ENCODE measurements at regions not wholly inside any gene's neighbourhood (a gene's known extent, or its start where the extent isn't known, plus 50 kb on each side); places are given as distances from the start of the nearest gene placed in this dataset.

DNA sequence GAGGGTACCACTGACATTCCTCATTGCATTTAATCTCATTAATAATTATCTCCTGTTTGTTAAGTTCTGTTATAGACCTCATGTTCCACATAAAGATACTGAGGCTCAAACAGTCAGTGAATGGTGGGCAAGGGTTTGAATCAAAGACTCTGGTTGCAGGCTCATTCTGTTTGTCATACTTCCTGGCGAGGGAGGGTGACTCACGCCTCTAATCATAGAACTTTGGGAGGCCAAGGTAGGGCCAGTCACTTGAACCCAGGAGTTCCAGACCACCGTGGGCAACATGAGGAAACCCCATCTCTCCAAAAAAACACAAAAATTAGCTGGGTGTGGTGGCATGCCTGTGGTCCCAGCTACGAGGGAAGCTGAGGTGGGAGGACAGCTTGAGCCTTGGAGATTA is 220.7 kb upstream of the MIR17HG start:
- H3K27ac Mint-ChIP-seq: no peak overlapping the region
- ChIA-PET CTCF (no interaction called here), POLR2A (no interaction called here)
- H3K27me3 Mint-ChIP-seq: no peaks in the 10 kb centered on the region
- no peak overlapping the region for H3K4me3 Mint-ChIP-seq
- no peaks in the 10 kb centered on the region for H3K36me3 Mint-ChIP-seq (ENCODE audit: low read depth)
- ATAC-seq (ENCODE audit: low read depth): no peak
- H3K4me1 Mint-ChIP-seq: no peaks in the 10 kb centered on the region
- DNase-seq: no peak
- H3K9me3 Mint-ChIP-seq: no peaks in the 10 kb centered on the region
- TF ChIP-seq, protein P1, sequence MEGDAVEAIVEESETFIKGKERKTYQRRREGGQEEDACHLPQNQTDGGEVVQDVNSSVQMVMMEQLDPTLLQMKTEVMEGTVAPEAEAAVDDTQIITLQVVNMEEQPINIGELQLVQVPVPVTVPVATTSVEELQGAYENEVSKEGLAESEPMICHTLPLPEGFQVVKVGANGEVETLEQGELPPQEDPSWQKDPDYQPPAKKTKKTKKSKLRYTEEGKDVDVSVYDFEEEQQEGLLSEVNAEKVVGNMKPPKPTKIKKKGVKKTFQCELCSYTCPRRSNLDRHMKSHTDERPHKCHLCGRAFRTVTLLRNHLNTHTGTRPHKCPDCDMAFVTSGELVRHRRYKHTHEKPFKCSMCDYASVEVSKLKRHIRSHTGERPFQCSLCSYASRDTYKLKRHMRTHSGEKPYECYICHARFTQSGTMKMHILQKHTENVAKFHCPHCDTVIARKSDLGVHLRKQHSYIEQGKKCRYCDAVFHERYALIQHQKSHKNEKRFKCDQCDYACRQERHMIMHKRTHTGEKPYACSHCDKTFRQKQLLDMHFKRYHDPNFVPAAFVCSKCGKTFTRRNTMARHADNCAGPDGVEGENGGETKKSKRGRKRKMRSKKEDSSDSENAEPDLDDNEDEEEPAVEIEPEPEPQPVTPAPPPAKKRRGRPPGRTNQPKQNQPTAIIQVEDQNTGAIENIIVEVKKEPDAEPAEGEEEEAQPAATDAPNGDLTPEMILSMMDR (IDR thresholded peaks at IDR 0.05): no peak
- intact Hi-C loops (cut with micrococcal nuclease): no loop called here

DNA sequence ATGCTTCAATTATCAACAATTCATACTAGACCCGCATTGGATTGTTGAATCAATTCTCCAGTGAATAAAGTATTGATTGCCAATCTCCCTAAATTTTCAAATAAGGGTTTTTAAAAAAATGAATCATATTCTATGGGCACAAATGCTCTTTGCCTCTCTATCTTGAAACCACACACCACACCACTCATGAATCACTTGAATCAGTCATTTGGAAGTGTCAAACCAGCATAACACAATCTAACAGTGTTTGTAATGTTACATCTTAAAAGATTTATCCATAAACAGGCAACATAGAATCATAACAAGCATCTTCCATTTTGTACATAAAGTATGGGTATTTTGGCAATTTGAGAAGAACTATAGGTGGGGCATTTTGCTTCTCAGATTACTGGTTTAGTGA is 219.5 kb upstream of the MIR17HG start:
- Mint-ChIP-seq H3K4me1 (no peaks in the 10 kb centered on the region), H3K4me3 (no peak overlapping the region), H3K9me3 (no peaks in the 10 kb centered on the region), H3K36me3 (ENCODE audit: low read depth) (no peaks in the 10 kb centered on the region), H3K27me3 (no peaks in the 10 kb centered on the region), H3K27ac (no peak overlapping the region)
- TF ChIP-seq, protein P1 (IDR thresholded peaks at IDR 0.05): no peak
- intact Hi-C loops (cut with micrococcal nuclease): no loop called here
- ATAC-seq (ENCODE audit: low read depth) (no peak), DNase-seq (no peak)
- ChIA-PET POLR2A (no interaction called here), CTCF (no interaction called here)

DNA sequence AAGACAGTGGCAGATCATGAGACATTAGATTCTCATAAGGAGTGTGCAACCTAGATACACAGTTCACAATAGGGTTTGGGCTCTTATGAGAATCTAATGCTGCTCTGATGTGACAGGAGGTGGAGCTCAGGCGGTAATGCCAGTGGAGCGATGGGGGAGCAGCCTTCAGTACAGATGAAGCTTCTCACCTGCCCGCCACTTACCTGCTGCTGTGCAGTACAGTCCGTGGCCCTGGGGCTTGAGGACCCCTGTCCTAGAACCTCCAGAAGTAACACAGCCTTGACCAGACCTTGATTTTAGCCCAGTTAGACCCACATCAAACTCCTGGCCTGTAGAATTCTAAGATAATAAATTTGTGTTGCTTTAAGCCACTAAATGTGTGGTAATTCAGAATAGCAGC is 215.1 kb upstream of the MIR17HG start:
- Mint-ChIP-seq H3K27ac (no peak overlapping the region), H3K4me3 (no peak overlapping the region), H3K9me3 (no peaks in the 10 kb centered on the region), H3K27me3 (no peaks in the 10 kb centered on the region), H3K4me1 (no peaks in the 10 kb centered on the region), H3K36me3 (ENCODE audit: low read depth) (no peaks in the 10 kb centered on the region)
- ChIA-PET CTCF (no interaction called here), POLR2A (no interaction called here)
- ATAC-seq (ENCODE audit: low read depth) (no peak), DNase-seq (no peak)
- intact Hi-C loops (cut with micrococcal nuclease): no loop called here
- TF ChIP-seq, protein P1 (IDR thresholded peaks at IDR 0.05): no peak

DNA sequence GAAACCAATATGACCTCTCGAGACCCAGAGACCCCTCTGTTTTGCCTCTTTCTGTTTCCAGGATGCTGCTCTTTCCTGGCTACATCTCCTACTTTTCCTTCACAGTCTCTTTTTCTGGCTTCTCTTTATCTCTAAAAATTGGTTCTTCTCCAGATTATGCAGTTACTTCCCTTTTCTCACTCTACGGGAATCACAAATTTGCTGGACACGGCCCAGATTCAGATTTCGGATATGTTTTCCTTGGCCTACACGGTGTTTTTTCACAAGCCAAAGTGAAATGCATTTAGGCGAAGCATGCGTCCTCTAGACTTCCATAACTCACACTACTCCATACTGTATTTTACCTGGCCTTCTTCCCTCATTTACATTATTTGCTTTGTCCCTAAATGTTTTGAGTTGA is 214.7 kb upstream of the MIR17HG start:
- no peaks in the 10 kb centered on the region for H3K9me3 Mint-ChIP-seq
- intact Hi-C loops (cut with micrococcal nuclease): no loop called here
- CTCF ChIA-PET: no interaction called here

DNA sequence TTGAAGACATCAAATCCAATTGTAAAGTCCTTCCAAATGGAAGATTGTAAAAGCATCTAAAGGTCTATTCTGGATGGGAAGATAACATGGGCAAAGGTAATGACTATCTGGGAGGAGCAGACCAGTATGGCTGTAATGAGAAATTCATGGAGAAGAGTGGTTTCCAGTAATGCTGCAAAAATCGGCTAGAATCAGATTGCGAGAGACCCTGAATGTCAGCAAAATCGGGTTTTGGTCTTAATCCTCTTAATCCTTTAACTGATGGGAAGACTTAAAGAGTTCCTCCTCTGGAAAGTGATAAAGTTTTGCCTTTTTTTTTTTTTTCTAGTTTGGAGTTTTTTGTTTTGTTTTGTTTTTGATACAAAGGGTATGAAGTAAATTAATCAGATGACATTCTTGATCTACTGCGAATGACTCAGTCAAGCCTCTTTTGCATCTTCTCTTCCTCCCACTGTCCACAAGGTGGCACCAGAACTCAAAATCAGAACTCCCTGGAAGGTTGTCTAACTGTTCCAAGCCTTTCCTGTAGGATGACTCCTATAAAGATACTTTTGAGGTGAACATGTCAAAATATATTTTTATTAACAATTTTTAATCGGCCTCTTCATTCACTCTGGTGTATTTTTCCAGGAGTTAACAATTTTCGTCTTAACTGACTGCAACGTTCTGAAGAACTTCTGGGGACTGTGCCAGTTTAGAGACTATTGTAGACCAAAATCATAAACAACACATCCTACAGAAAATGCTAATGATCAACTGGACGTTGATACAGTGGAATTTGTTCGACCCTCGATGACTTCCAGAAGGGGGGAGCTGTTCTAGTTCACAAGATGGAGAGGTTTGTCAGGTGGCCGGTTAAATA is 213.3 kb upstream of the MIR17HG start:
- Mint-ChIP-seq H3K9me3 (no peaks in the 10 kb centered on the region), H3K27me3 (no peaks in the 10 kb centered on the region), H3K4me1 (no peaks in the 10 kb centered on the region), H3K36me3 (ENCODE audit: low read depth) (no peaks in the 10 kb centered on the region), H3K4me3 (no peak overlapping the region), H3K27ac (no peak overlapping the region)
- DNase-seq (no peak), ATAC-seq (ENCODE audit: low read depth) (no peak)
- TF ChIP-seq, protein P1 (IDR thresholded peaks at IDR 0.05): peak; percentile 54
- ChIA-PET CTCF (interaction anchor here (0.8 to 1.4 kb wide), 4 partner anchors 9 to 272 kb away, joined by 3 to 4 read pairs (median 4); no protein-coding TSS in a partner anchor), POLR2A (no interaction called here)
- intact Hi-C loops (cut with micrococcal nuclease): loop anchor here (1.0 kb wide), 3 partner anchors 114 to 272 kb away; no protein-coding TSS in a partner anchor

More for the DNA sequence above, 214.7 kb upstream of the MIR17HG start:
- DNase-seq: no peak
- TF ChIP-seq, protein P1 (IDR thresholded peaks at IDR 0.05): no peak
- no peaks in the 10 kb centered on the region for H3K27me3 Mint-ChIP-seq
- H3K4me3 Mint-ChIP-seq: no peak overlapping the region
- no peaks in the 10 kb centered on the region for H3K36me3 Mint-ChIP-seq (ENCODE audit: low read depth)
- no peak overlapping the region for H3K27ac Mint-ChIP-seq
- ATAC-seq (ENCODE audit: low read depth): no peak
- POLR2A ChIA-PET: no interaction called here
- no peaks in the 10 kb centered on the region for H3K4me1 Mint-ChIP-seq
